COR-L47 (cell line): ENCODE measurements at regions not wholly inside any gene's neighbourhood (a gene's known extent, or its start where the extent isn't known, plus 50 kb on each side); places are given as distances from the start of the nearest gene placed in this dataset.

Source experiments
- DNase-seq: peaks from one replicate; lab custom pipeline; 2025; lab: John Stamatoyannopoulos, UW

DNA sequence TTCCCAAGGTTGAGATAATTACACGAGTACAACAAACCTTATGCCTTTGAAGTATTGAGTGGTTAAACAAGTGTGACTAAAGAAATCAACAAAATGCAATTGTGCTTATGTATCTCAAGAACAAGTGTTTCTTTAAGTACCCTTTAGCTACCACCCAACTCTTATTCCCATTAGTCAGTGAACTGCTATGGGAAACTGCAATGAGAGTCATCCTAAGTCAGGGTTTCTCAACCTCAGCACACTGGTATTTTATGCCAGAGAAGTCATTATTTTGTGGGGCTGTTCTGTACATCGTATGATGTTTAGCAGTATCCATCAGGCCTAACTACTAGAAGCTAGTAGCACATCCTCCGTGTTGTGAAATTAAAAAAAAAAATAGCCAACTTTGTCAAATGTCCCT lies 549.1 kb upstream of the BOD1L1 start:
- no peak for DNase-seq

DNA sequence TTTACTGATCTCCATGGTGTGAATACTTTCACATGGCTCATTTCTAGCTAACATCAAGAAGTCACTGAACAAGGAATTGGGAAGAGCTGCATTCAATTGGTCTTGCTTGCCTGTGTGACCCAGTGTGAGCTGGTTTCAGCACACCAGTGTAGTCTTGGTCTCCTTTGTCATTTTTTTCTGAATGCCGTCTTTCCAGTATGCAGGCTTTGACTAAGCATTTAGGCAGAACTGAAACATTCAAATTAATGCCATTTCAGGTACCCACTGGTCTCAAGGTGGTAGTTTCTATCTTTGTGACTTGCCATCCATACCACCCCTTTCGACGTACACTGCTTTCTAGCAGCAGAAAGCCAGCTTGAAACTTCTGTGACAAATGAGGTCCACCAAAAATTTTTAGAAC lies 550.5 kb upstream of the BOD1L1 start:
- no peak for DNase-seq

DNA sequence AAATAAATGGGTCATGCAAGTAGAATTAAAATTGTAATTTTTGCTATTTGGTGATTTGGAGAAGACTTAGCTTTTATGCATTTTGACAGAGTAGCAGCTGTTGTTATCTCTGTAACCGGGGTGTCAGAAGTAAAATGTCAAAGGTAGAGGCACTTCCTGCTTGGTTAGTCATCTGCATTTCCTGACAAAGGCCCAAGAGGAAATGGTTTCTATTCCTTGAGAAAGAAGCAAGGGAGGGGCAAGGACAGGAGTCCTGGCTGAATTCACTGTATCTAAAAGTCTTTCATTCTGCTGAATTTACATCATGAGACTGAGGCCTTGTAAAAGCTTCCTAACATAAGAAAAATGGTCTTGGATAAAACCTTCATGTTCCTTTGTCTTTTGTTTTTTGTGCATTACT lies 550.9 kb upstream of the BOD1L1 start:
- no peak for DNase-seq

DNA sequence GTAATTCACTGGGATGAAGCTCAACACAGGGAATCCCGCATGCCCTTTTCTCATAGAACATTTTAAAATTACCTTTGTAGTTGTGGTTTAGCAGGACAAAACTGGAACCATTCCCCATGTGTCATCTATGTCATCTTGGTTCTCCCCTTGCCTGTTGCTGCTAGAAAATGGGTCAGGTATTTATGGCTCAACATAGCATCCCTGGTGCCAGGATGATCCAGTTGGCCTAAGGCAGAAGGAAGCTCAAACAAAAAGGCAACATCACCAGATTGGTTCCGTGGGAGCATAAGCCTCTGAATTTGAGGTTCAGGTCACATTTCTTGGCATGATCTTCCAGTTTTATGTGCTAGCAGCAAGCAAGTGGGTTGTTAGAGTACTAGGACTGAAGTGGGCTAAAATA lies 552.6 kb upstream of the BOD1L1 start:
- DNase-seq, result no peak

DNA sequence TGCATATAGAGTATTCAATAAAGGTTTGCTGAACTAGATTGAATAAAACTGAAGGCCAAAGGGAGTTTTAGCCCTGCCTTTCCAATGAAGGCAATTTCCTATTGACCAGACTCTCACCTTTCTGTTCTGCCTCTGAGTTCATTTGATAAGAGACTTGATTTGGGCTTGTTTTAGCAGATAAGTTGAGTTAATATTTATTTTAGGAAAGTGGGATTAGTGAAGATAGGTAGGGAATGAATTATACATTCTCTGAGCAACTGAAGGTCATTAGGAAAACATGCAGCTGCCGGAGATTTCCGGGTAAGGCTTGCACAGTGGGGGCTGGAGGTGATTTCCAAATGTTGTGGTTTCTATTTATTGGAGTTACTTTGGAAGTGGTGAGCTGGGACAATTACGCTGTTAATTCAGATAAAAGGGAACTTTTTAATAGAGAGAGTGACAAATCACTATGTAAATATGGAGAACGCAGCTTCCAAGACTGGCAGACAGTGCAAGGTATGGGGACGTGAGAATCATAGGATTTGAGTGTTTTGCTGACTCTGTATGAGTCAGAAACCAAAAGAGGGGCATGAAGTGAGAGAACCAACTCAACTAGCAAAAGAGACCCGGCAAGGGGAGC lies 553.6 kb upstream of the BOD1L1 start:
- peak; percentile 13 for DNase-seq

DNA sequence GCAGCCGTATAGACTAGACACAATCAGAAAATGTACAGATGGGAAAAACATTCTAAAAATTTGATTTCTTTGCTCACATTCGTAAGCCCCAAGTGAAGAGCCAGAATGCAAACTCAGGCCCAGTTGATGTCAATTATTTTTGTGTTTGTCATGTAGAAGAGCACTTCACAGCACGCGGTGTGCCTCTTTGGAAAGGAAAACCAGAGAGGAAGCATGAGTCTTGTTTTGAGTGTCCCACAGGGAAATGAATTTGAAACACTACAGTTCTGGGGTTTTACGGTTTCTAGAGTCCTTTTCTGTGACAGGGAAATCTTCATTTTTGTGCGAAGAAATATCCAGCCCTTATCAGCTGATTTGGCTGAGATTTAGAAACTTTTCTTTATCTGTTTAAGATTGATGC lies 554.6 kb upstream of the BOD1L1 start:
- DNase-seq, result no peak

DNA sequence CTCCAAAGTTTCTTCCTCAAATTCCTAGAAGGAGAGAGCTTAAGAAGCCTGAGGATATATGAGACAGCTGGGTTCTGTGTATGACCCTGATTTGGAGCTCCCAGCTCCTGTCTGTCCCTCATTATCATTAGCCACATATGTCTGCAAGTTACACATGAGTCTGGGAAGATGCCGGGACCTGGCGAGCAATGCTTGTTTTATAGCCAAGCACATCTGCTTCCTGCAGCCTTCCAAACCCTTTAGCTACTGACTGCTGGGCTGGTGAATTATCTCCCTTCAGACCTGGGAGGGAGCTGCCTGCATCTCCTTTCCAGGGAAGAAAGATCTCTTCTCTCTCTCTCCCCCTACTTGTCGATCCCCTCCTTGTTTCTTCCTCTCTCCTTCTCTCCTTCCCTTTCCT lies 556.7 kb upstream of the BOD1L1 start:
- no peak for DNase-seq

DNA sequence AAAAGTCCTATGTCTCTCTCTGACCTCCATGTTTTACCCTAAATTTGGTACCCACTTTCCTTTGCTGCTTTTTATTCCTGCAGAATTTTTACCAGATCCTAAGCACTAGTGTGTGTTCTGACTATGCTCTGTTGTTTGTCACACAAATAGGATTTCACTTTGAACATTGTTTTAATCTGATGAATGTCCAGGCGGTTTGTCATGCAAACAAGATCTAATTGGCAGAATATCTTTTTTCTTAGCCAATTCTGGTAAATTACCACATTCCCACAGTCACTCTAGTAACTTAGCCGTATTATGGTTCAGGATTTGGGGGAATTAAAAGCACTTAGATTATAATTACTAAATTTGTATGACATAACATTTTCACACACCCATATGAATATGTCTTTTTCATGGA lies 557.2 kb upstream of the BOD1L1 start:
- DNase-seq, result no peak

DNA sequence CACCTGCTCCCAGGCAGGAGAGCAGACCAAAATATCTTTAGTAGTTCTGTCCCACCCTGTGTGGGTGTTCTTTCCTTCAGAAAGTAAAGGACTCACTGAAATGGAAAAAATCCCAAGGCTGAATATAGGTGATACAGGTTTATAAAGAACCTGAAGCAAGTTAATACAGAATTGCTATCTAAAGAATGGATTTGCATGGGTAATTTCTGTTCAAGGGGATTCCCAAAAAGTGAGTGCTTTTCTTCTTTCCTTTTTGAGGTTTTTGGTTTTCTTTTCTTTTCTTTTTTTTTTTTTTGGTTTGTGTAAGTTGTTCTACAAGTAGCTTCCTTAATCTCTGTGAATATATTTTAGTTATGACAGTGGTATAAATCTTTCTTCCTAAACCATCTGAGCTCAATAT lies 560.7 kb upstream of the BOD1L1 start:
- DNase-seq, result no peak

DNA sequence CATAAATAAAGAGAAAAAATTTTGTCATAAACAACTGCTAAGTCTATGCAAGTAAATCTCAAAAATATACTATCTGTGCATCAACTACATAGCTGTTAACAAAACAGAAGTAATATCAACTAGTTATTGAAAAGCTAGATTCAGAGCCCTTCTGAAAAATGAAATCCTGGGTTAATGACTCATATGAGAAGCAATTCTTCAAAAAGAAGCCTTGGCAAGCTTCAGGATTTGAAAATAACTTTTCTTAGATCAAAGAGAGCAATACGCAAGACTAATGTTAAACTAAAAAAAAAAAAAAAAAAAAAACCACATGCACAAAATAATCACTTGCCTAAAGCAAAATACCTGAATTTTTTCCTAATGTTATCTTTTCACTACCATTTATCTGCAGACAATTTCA lies 566.1 kb upstream of the BOD1L1 start:
- DNase-seq, result no peak

DNA sequence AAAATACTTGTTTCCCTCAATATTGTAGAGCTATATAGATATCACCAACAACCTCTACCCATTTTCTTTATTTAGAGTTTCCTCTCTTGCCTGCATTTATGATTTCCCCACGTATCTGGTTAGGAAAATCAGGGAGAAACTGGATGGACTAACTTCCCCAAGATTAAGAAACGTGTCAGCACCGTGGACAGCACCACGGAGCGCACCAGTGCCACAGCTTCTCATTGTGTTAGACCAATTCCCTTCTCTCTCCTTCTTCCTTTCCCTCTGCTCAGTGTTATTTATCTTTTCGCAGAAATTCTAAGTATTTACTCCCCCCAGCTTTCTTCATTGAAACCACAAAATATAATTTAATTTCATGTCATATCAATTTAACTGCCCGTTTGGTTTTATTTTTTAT lies 568.6 kb upstream of the BOD1L1 start:
- no peak for DNase-seq

DNA sequence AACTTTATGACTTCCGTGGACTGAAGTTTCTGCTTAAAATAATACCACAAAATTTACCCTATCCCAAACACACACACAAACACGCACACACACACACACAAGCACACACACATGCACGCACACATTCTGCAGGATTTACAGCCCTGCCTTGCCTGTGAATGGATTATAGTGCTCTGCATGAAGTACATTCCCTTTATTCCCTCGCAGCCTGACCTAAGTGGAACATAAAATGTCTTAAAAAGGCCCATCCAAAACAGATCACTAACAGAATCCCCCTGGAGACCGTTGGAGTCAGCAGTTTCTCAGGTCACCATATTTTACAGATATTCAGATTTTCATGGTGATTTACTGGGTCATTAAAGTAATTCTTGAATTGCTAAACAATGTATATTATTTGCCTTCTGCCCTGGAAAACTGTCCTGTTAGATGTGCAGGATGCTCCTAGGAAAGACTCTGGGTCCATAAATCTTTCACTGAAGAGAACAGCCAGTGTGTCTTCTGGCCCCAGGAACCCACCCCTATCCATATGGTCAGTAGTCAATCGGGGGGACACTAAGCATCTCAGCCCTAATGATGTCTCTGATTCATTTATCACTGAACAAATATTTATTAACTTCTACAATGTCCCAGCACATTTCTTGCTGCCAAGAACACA lies 587.7 kb upstream of the BOD1L1 start:
- DNase-seq, result no peak

DNA sequence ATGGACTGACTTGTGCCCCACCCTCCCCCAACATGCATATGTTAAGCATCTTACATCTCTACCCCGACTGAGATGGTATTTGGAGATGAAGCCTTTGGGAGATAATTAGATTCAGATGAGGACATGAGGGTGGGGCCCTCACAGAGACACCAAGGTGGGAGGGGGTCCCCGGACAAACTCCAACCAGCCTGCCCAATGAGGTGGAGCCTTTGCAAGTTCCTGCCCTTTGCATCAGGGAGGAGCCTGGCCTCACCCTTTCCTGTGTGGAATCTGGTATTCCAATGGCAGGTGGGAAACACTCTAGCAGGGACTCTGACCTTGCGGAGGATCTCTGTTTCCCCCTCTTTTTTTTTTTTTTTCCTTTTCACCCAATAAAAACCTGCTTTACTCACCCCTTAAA lies 589.9 kb upstream of the BOD1L1 start:
- no peak for DNase-seq

DNA sequence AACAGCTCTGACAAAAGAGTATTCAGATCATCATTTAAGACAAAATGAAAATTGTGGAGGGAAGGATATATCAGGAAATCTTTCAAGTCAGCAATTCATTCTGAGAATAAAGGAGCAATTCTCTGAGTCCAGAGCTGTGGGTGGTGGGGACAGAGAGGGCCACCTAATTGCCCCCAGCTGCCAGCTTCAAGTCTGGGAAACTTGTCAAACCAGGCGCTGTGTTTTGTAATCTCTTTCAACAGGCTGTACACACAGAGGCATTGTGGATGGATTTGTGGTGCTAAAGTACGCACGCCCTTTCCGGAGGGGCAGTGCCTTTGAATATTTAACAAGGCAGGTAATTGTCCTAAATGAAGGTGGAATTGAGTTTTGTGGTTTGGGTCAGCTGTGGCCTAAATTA lies 591.1 kb upstream of the BOD1L1 start:
- peak; percentile 66 for DNase-seq

DNA sequence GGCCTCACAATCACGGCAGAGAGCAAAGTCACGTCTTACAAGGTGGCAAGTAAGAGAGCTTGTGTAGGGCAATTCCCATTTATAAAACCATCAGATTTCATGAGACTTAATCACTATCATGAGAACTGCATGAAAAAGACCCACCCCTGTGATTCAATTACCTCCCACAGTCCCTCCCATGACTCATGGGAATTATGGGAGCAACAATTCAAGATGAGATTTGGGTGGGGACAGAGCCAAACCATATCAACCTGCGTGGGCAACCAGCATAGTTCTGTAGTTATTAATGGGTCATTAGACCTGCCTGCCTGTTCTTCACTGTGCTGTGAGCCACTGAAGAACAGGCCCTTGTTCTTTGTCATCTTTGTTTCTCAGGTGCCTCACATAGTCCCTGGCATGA lies 593.7 kb upstream of the BOD1L1 start:
- DNase-seq, result no peak

DNA sequence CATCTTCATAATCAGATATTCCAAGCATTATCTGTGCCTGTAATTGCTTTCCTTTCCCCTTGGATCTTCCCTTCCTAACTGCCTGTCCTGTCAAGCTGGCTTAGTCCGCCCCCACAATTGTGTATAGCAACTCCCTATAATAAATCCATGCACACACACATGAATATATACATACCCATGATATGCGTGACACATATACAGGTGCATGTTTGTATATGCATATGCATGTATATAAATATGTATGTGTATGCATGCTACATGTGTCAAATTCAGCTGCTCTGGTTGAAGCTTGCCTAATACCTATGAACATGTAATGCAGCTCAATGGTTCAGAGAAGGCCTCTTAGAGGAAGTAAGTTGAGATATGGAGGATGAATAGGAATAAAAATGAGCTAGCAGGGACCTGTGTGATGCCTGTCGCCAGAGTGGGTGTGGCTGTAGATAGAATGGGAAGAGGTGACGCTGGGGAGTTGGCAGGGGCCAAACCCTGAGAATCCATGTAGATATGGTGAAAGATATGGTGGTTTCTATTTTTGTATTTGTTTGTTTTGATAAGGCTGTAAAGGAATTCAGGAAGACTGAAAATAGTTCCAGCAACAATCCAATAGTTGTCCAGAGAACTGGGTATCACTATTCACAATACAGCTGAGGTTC lies 595.0 kb upstream of the BOD1L1 start:
- no peak for DNase-seq

DNA sequence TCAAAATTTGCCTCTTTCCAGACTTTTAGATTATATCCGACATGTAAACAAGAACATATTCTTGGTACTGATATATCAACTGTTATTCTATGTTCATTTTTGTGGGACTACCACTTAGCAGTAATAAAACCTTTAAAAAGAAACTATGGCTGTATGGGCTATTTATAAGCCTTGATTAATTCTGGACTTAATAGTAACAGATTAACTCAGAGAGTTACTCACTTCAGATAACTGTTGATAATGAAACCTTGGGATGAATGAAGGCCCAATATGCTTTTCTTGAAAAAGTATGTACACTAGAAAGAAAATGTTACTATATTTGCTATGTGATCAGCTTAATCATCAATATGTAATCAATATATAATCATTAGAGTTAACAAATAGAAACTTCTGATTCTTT lies 595.9 kb upstream of the BOD1L1 start:
- no peak for DNase-seq

DNA sequence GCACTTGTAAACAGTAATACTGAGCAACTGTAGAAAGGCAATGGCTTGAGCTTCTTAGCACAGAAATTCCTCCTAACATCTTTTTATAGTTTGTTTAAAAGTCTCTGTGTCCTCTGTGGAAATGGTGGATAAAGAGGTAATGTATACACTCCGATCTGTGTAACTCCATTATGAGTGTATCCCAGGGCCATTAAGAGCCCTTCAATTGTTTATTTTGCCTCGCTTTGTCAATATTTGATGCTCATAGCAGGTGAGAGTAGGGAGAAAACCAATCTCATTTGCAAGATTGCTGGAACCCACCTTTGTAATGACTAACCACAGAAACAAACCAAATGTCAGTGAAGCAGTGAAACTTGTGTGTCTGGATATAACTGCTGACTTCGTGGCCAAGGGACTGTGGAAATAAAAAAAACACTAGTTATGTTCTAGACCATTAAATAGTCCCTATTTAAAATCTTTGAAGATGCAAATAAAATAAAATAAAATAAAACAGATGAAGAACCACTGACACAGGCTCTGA lies 598.2 kb upstream of the BOD1L1 start:
- DNase-seq, result peak; percentile 73

DNA sequence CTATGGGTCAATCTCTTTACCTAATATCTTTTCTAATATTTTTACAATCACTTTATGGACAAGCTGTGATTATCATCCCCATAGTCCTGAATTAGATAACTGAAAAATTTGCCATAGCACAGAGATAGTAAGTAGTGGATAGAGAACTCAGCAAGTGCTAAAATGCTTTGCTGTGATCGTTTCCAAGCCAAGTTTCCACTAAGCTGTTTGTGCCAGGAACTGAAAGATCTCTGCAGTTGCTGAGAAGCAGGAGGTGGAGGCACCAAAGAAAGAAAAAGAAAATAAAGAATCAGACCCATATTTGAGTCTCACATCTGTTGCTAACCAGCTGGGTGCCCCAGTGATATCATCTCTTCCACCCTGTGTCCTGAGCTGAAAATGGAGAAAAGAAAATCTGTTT lies 605.6 kb upstream of the BOD1L1 start:
- no peak for DNase-seq

DNA sequence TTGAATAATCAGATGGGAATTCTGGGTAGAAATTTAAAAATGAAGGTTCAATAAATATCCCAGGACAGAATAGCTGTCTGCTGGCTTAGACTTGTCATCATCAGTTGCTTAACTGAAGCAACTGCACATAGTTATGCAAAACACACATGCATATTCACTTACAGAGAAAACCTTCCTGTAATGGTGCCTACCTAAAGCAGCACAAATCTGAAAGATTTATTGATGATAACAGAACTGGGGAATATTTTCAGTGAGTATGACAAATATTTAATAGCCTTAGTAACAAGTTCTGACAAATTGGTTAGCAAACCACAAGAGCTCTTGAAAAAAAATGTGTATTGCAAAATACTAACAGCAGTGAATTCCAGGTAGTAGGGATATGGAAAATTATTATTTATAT lies 606.8 kb upstream of the BOD1L1 start:
- DNase-seq, result no peak

DNA sequence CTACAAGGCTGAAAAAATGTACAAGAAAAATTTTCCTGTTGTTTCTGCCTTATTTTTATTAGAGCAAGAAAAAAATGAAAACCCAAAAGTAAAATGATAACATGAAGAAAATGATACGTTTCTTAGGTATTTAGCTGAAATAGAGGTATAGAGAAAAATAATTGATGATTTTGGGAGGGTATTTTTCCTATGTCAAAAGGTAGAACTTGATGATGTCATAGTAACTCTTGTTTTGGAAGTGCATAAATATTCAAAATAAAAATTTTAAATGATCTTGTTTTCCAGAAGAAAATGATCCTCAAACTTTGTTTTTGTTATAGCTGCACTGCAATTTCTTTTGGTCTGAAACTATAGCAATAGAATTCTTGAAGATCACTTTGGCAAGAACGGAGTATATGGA lies 608.8 kb upstream of the BOD1L1 start:
- DNase-seq, result no peak

DNA sequence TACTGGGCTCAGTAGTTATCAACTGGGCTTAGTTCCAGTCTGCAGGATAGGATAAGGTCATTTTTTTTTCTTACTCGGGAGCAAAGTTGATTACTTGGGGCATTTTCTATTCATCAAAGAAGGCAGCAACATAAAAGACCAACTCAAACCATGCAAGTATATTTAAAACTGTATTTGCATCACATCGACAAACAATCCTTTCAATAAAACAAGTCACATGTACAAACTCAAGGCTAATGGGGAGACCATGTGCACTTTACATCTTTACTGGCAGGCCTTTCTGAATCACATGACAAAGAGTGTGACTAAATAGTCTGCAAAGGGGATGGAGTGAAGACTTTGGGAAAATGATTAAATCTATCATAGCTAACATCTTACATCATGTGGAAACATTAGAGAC lies 610.4 kb upstream of the BOD1L1 start:
- no peak for DNase-seq

DNA sequence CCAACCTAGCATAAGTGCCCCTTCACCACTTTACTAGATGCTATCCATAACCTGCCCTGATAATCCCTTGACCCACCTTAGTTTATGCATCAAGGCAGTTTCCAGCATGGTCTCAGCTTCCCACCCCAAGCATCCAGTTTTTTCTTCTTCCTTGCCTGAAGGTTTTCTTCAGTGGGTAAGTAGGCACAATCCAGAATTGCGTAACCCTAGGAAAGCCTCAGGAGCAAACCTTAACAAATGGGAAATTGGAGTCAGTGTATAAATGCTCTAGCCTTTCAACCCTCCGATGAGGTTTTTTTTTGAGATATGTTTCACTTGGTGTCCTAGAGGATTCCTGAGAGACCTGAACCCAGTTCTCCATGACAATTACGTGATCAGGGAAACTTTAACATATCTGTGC lies 614.0 kb upstream of the BOD1L1 start:
- no peak for DNase-seq

DNA sequence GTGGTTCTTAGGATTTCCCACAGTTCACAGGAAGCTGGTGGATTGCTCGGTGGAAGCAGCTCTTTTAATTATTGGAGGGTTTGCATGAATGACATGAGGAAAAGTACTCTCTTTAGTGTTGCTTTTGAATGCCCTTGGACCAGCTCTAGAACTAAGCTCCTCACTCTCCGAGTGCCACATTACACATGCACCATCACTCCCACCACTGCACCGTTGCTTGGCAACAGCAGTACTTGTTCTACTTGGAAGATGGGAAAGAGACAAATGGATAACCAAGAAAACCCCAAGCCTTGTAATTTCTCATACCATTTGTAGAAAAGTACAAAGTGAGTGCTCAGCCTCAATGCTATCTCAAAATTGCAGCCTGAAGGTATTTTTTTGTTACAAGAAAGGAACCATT lies 620.2 kb upstream of the BOD1L1 start:
- no peak for DNase-seq
